MM.1S (cell line): ENCODE measurements at regions not wholly inside any gene's neighbourhood (a gene's known extent, or its start where the extent isn't known, plus 50 kb on each side); places are given as distances from the start of the nearest gene placed in this dataset.

ENCODE experiments used
- DNase-seq: peaks from one replicate; pipeline ENCODE4 v3.0.0-alpha.2; 2015
- H2AFZ ChIP-seq: fragments of 300-600 bp; sonication (generic); 2 replicates; pipeline ENCODE4 v1.6.0; 2016; ENCODE audit warnings: antibody characterized with exemption, low read length
- H3F3A ChIP-seq: fragments of 300-600 bp; sonication (generic); 2 replicates; pipeline ENCODE4 v1.6.1; 2016; ENCODE audit warnings: mild to moderate bottlenecking, antibody characterized with exemption, low read length, moderate library complexity, mixed read lengths; ENCODE audit not compliant: insufficient read depth
- H3K27ac ChIP-seq: fragments of 300-600 bp; sonication (generic); 2 replicates; pipeline ENCODE4 v1.5.1; 2016; ENCODE audit warnings: mild to moderate bottlenecking, low read length
- H3K27me3 ChIP-seq: fragments of 300-600 bp; sonication (generic); replicated peaks from 2 replicates; pipeline ENCODE4 v1.6.0; 2016; ENCODE audit warnings: low read length; ENCODE audit not compliant: insufficient read depth
- H3K36me3 ChIP-seq: fragments of 300-600 bp; sonication (generic); replicated peaks from 2 replicates; pipeline ENCODE4 v1.6.1; 2016; ENCODE audit warnings: mild to moderate bottlenecking, low read length, mixed read lengths; ENCODE audit not compliant: insufficient read depth
- H3K4me1 ChIP-seq: fragments of 300-600 bp; sonication (generic); 2 replicates; pipeline ENCODE4 v1.6.1; 2016; ENCODE audit warnings: low read length, mixed read lengths
- H3K4me2 ChIP-seq: fragments of 300-600 bp; sonication (generic); 2 replicates; pipeline ENCODE4 v1.6.0; 2016; ENCODE audit warnings: low read depth, low read length
- H3K4me3 ChIP-seq: fragments of 300-600 bp; sonication (generic); 2 replicates; pipeline ENCODE4 v1.5.1; 2016; ENCODE audit warnings: low read length, mixed read lengths
- H3K79me2 ChIP-seq: fragments of 300-600 bp; sonication (generic); 2 replicates; pipeline ENCODE4 v1.6.1; 2016; ENCODE audit warnings: mixed run types, low read length, mixed read lengths
- H3K9ac ChIP-seq: fragments of 300-600 bp; sonication (generic); 2 replicates; pipeline ENCODE4 v1.6.1; 2016; ENCODE audit warnings: low read length, mixed read lengths
- H3K9me2 ChIP-seq: fragments of 300-600 bp; sonication (generic); replicated peaks from 2 replicates; pipeline ENCODE4 v1.6.1; 2016; ENCODE audit warnings: mild to moderate bottlenecking, low read length, mixed read lengths; ENCODE audit not compliant: insufficient read depth
- H3K9me3 ChIP-seq: fragments of 300-600 bp; sonication (generic); replicated peaks from 2 replicates; pipeline ENCODE4 v1.6.1; 2016; ENCODE audit warnings: mild to moderate bottlenecking, low read length, mixed read lengths; ENCODE audit not compliant: insufficient read depth
- H4K20me1 ChIP-seq: fragments of 300-600 bp; sonication (generic); 2 replicates; pipeline ENCODE4 v1.6.1; 2016; ENCODE audit warnings: mild to moderate bottlenecking, low read length, moderate library complexity, mixed read lengths; ENCODE audit not compliant: insufficient read depth
- EZH2 ChIP-seq: fragments of 300-600 bp; sonication (generic); optimal IDR thresholded peaks from 2 replicates; pipeline ENCODE3; 2017; ENCODE audit warnings: low read depth, mild to moderate bottlenecking, antibody characterized with exemption, low read length, mixed read lengths
- EZH2phosphoT487 ChIP-seq: fragments of 300-600 bp; sonication (generic); IDR thresholded peaks from 2 replicates; pipeline ENCODE4 v1.6.1; 2018; ENCODE audit warnings: antibody characterized with exemption, low read length
- TF ChIP-seq, protein P1 (sequence below): fragments of 300-600 bp; sonication (generic); IDR thresholded peaks from 2 replicates; pipeline ENCODE4 v1.5.1; 2016; ENCODE audit warnings: antibody characterized with exemption, low read length, mixed read lengths

DNA sequence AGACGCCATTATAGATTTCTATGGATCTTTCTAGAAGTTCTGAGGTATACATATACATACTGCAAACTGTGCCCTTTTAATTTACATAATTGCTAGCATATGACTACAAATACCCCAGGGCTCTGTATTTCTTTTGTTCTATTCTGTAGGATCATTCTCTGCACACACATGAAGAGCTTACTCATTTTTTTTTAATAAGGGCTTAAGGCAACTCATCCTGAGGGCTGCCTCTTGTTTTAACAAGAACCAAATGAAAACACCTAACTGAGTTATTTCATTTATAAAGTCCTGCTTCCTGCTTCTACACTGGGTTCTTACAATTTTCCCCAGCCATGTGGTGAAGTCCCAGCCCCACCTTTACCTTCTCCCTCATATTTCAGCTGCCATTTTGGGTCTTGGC, 390.5 kb downstream of the IRS1 start:
- Histone ChIP-seq H4K20me1 (no peaks in the 10 kb centered on the region), H3K9ac (no peak overlapping the region), H3K36me3 (no peaks in the 10 kb centered on the region), H3K79me2 (no peaks in the 10 kb centered on the region), H3K27me3 (no peaks in the 10 kb centered on the region), H3K4me3 (no peak overlapping the region), H3F3A (no peaks in the 10 kb centered on the region), H3K4me2 (no peak overlapping the region), H3K4me1 (no peaks in the 10 kb centered on the region), H2AFZ (no peak overlapping the region), H3K9me2 (no peaks in the 10 kb centered on the region), H3K27ac (no peak overlapping the region), H3K9me3 (no peaks in the 10 kb centered on the region)
- DNase-seq: no peak
- TF ChIP-seq, protein P1, sequence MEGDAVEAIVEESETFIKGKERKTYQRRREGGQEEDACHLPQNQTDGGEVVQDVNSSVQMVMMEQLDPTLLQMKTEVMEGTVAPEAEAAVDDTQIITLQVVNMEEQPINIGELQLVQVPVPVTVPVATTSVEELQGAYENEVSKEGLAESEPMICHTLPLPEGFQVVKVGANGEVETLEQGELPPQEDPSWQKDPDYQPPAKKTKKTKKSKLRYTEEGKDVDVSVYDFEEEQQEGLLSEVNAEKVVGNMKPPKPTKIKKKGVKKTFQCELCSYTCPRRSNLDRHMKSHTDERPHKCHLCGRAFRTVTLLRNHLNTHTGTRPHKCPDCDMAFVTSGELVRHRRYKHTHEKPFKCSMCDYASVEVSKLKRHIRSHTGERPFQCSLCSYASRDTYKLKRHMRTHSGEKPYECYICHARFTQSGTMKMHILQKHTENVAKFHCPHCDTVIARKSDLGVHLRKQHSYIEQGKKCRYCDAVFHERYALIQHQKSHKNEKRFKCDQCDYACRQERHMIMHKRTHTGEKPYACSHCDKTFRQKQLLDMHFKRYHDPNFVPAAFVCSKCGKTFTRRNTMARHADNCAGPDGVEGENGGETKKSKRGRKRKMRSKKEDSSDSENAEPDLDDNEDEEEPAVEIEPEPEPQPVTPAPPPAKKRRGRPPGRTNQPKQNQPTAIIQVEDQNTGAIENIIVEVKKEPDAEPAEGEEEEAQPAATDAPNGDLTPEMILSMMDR: no peak
- no peak for TF ChIP-seq EZH2

- DNase-seq: no peak
- H3K27me3 ChIP-seq: no peaks in the 10 kb centered on the region
These were observed 391.5 kb downstream of the IRS1 start for GRCh38 chr2:226408141-226408540.

GRCh38 chr2:226407135-226407534, 392.5 kb downstream of the IRS1 start:
- no peaks in the 10 kb centered on the region for H3K9me3 ChIP-seq
- H3K4me3 ChIP-seq: no peak overlapping the region
- H3F3A ChIP-seq: no peaks in the 10 kb centered on the region
- no peak overlapping the region for H3K9ac ChIP-seq
- TF ChIP-seq EZH2 (no peak), EZH2phosphoT487 (no peak)
- TF ChIP-seq, protein P1: no peak
- H3K79me2 ChIP-seq: no peaks in the 10 kb centered on the region
- no peak for DNase-seq
- no peak overlapping the region for H3K27ac ChIP-seq
- no peaks in the 10 kb centered on the region for H4K20me1 ChIP-seq
- H3K36me3 ChIP-seq: no peaks in the 10 kb centered on the region
- no peaks in the 10 kb centered on the region for H3K4me1 ChIP-seq
- no peak overlapping the region for H2AFZ ChIP-seq
- no peaks in the 10 kb centered on the region for H3K9me2 ChIP-seq
- H3K27me3 ChIP-seq: no peaks in the 10 kb centered on the region
- no peak overlapping the region for H3K4me2 ChIP-seq

More at GRCh38 chr2:226408141-226408540, 391.5 kb downstream of the IRS1 start:
- Histone ChIP-seq H4K20me1 (no peaks in the 10 kb centered on the region), H3K9ac (no peak overlapping the region), H3F3A (no peaks in the 10 kb centered on the region), H3K36me3 (no peaks in the 10 kb centered on the region), H3K9me2 (no peaks in the 10 kb centered on the region), H3K4me1 (no peaks in the 10 kb centered on the region), H3K4me3 (no peak overlapping the region), H3K27ac (no peak overlapping the region), H2AFZ (no peak overlapping the region), H3K9me3 (no peaks in the 10 kb centered on the region), H3K79me2 (no peaks in the 10 kb centered on the region), H3K4me2 (no peak overlapping the region)
- TF ChIP-seq, protein P1: no peak

DNA sequence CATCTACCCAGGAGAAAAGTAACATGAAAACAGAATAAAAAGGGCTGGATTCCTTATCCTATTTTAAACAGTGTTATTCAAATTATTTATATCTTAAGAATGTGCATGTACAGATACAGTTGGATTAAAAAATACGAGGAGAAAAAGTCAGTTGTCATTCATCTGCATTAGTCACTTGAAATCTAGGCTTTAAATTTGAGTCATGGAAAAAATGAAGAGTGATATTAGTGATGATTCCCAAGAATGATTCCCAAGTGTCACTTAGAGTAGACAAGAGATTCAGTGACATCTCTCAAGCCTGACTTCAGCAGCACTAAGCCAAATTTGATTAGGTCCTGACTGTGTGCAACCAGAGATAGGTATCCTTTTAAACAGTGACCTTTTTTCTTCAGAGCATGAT, 394.2 kb downstream of the IRS1 start:
- H3K9me2 ChIP-seq: no peaks in the 10 kb centered on the region
- no peak overlapping the region for H3K27ac ChIP-seq
- no peak overlapping the region for H3K9ac ChIP-seq
- no peaks in the 10 kb centered on the region for H3K36me3 ChIP-seq
- TF ChIP-seq EZH2: no peak
- no peak for TF ChIP-seq EZH2phosphoT487
- TF ChIP-seq, protein P1: no peak
- H3K79me2 ChIP-seq: no peaks in the 10 kb centered on the region
- H3K4me3 ChIP-seq: no peak overlapping the region
- no peak overlapping the region for H2AFZ ChIP-seq
- no peaks in the 10 kb centered on the region for H3F3A ChIP-seq
- DNase-seq: no peak
- H3K4me1 ChIP-seq: no peaks in the 10 kb centered on the region
- no peaks in the 10 kb centered on the region for H3K27me3 ChIP-seq
- no peaks in the 10 kb centered on the region for H3K9me3 ChIP-seq
- no peak overlapping the region for H3K4me2 ChIP-seq
- H4K20me1 ChIP-seq: no peaks in the 10 kb centered on the region
